GM12864 (cell line): ENCODE measurements at regions not wholly inside any gene's neighbourhood (a gene's known extent, or its start where the extent isn't known, plus 50 kb on each side); places are given as distances from the start of the nearest gene placed in this dataset.

Experiments
- DNase-seq: peaks from one replicate; pipeline ENCODE4 v3.0.0-alpha.2; 2011; ENCODE audit warnings: low read depth
- H3K4me3 ChIP-seq: 2 replicates; pipeline ENCODE4 v1.5.1; 2011; ENCODE audit warnings: mild to moderate bottlenecking, low read depth, low read length, control low read depth
- CTCF ChIP-seq: IDR thresholded peaks from 2 replicates; pipeline ENCODE4 v1.5.1; 2011; ENCODE audit warnings: low read depth, mild to moderate bottlenecking, moderate library complexity, low read length, control low read depth, inconsistent platforms; ENCODE audit errors: missing control alignments

GRCh38 chr4:56200275-56200674 lies 187.0 kb downstream of the AASDH start:
- DNase-seq: no peak
- H3K4me3 ChIP-seq: no peak overlapping the region
- no peak for TF ChIP-seq CTCF

GRCh38 chr4:56198265-56198664 lies 189.0 kb downstream of the AASDH start:
- TF ChIP-seq CTCF: no peak
- H3K4me3 ChIP-seq: no peak overlapping the region
- no peak for DNase-seq

- TF ChIP-seq CTCF: no peak
- DNase-seq: no peak
- H3K4me3 ChIP-seq: no peak overlapping the region
Observed at GRCh38 chr4:56197387-56197786, 189.9 kb downstream of the AASDH start.

- DNase-seq: no peak
- H3K4me3 ChIP-seq: no peak overlapping the region
- no peak for TF ChIP-seq CTCF
Observed at GRCh38 chr4:56195025-56195424, 192.3 kb downstream of the AASDH start.

- no peak for DNase-seq
- no peak for TF ChIP-seq CTCF
- no peak overlapping the region for H3K4me3 ChIP-seq
Observed at GRCh38 chr4:56191534-56191933, 195.8 kb downstream of the AASDH start.

GRCh38 chr4:56187688-56188087 lies 199.6 kb downstream of the AASDH start:
- no peak for DNase-seq
- TF ChIP-seq CTCF: no peak
- no peak overlapping the region for H3K4me3 ChIP-seq

- DNase-seq: no peak
- no peak overlapping the region for H3K4me3 ChIP-seq
- no peak for TF ChIP-seq CTCF
Observed at GRCh38 chr4:56186808-56187523, 200.3 kb downstream of the AASDH start.
